ENCODE measurements at regions not wholly inside any gene's neighbourhood (a gene's known extent, or its start where the extent isn't known, plus 50 kb on each side); places are given as distances from the start of the nearest gene placed in this dataset.

- no peak for DNase-seq
Measured at GRCh38 chr9:75691408-75691807, 199.1 kb upstream of the PCSK5 start.

- DNase-seq = no peak
Measured at GRCh38 chr9:75692309-75692708, 198.2 kb upstream of the PCSK5 start.

- no peak for DNase-seq
Measured at GRCh38 chr9:75695921-75696320, 194.6 kb upstream of the PCSK5 start.

- no peak for DNase-seq
Measured at GRCh38 chr9:75699017-75699416, 191.5 kb upstream of the PCSK5 start.

GRCh38 chr9:75699625-75700251 lies 190.7 kb upstream of the PCSK5 start:
- no peak for DNase-seq

- no peak for DNase-seq
Measured at GRCh38 chr9:75700252-75700640, 190.2 kb upstream of the PCSK5 start.

- no peak for DNase-seq
Measured at GRCh38 chr9:75707191-75707590, 183.3 kb upstream of the PCSK5 start.

- no peak for DNase-seq
Measured at GRCh38 chr9:75709698-75710097, 180.8 kb upstream of the PCSK5 start.

- DNase-seq = no peak
Measured at GRCh38 chr9:75712700-75713099, 177.8 kb upstream of the PCSK5 start.

GRCh38 chr9:75713335-75713734 lies 177.1 kb upstream of the PCSK5 start:
- no peak for DNase-seq

- no peak for DNase-seq
Measured at GRCh38 chr9:75715360-75715759, 175.1 kb upstream of the PCSK5 start.

GRCh38 chr9:75718677-75719076 lies 171.8 kb upstream of the PCSK5 start:
- no peak for DNase-seq

- no peak for DNase-seq
Measured at GRCh38 chr9:75728391-75728790, 162.1 kb upstream of the PCSK5 start.

- DNase-seq = no peak
Measured at GRCh38 chr9:75734802-75735201, 155.7 kb upstream of the PCSK5 start.

GRCh38 chr9:75739884-75740611 lies 150.4 kb upstream of the PCSK5 start:
- DNase-seq = no peak

GRCh38 chr9:75743855-75744254 lies 146.6 kb upstream of the PCSK5 start:
- no peak for DNase-seq

GRCh38 chr9:75754080-75754479 lies 136.4 kb upstream of the PCSK5 start:
- DNase-seq = no peak

GRCh38 chr9:75775166-75775565 lies 115.3 kb upstream of the PCSK5 start:
- DNase-seq = no peak

GRCh38 chr9:75775966-75776691 lies 114.3 kb upstream of the PCSK5 start:
- DNase-seq = no peak

- no peak for DNase-seq
Measured at GRCh38 chr9:75780185-75780584, 110.3 kb upstream of the PCSK5 start.

GRCh38 chr9:75788006-75788634 lies 102.4 kb upstream of the PCSK5 start:
- no peak for DNase-seq

GRCh38 chr9:75797085-75797580 lies 93.3 kb upstream of the PCSK5 start:
- no peak for DNase-seq

- no peak for DNase-seq
Measured at GRCh38 chr9:75798505-75798904, 92.0 kb upstream of the PCSK5 start.

- DNase-seq = no peak
Measured at GRCh38 chr9:75803130-75803529, 87.3 kb upstream of the PCSK5 start.

Measured in hematopoietic multipotent progenitor cell treated with erythropoietin and hydrocortisone succinate and interleukin-3 and kit ligand, for 4 days (in vitro differentiated cells).